ENCODE measurements at regions not wholly inside any gene's neighbourhood (a gene's known extent, or its start where the extent isn't known, plus 50 kb on each side); places are given as distances from the start of the nearest gene placed in this dataset.

DNA sequence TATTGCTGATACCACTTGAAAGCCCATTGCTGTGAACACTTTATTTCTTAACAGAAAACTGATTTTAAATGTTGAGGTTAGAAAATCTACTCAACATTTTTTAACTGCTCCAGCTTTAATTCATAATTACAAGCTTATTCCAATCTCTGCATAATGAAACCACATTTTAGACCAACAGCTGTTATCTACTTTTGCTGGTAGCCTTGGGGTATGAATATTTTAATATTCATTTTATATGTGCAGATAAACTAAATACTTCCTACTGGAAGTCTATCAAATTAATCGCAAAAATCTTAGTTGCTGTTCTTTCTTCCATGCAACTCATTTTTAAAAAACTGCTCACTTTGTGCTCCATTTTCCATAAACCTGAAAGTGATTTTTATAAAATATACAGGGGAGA is 189.3 kb upstream of the SLC35B3 start:
- no peak for DNase-seq (ENCODE audit: low spot score)

DNA sequence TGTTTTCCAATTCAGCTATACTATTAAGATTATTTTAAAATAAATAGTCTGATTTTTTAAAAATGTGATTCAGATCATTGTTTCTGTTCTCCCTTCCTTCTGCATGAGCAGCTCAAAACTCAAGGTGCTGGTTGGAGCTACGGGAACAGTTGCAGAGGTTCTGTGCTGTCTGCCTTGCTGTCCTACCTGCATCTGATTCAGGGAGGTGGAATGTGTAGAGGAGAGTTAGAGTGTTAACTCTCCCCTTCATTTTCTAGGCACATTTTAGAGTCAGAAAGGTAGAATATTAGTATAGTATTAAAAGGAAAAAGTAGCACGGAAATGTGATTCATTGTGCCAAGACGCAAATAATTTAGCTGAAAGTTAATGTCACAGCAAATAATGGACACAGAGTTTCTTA is 188.1 kb upstream of the SLC35B3 start:
- DNase-seq (ENCODE audit: low spot score): no peak

DNA sequence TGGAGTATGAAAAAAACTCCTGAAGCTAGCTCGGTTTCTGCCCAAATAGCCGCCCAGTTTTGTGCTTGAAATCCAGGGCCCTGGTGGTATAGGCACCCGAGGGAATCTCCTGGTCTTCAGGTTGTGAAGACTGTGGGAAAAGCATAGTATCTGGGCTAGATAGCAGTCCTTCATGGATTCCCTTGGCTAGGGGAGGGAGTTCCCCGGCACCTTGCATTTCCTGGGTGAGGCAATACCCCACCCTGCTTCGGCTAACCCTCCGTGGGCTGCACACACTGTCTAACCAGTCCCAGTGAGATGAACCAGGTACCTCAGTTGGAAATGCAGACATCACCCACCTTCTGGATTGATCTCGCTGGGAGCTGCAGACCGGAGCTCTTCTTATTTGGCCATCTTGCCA is 184.5 kb upstream of the SLC35B3 start:
- DNase-seq (ENCODE audit: low spot score): no peak

DNA sequence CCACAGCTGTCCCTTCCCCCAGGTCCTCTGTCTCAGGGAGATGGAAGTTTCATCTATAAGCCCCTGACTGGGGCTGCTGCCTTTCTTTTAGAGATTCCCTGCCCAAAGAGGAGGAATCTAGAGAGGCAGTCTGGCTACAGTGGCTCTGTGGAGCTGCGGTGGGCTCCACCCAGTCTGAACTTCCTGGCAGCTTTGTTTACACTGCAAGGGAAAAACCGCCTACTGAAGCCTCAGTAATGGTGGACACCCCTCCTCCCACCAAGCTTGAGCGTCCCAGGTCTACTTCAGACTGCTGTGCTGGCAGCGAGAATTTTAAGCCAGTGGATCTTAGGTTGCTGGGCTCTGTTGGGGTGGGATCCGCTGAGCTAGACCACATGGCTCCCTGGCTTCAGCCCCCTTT is 184.1 kb upstream of the SLC35B3 start:
- peak; percentile 50 for DNase-seq (ENCODE audit: low spot score)

DNA sequence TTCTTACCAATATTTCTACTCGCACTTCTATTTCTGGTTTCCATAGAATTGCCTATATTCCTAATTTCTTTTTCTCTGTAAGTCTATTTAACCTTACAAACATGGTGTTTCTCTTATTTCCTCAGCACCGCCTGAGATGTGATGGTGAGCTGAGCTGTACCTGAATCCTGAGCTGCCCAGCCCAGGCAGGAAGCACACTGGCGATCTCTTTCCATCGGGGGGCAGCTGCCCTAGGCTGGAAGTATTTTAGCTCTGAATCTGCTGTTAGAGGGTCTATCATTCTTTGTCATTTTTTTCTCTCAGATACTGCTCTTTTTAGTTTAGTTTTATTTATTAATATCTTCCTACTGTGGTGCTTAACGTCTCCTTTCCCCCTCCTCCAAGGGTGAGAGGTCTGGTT is 173.4 kb upstream of the SLC35B3 start:
- no peak for DNase-seq (ENCODE audit: low spot score)

DNA sequence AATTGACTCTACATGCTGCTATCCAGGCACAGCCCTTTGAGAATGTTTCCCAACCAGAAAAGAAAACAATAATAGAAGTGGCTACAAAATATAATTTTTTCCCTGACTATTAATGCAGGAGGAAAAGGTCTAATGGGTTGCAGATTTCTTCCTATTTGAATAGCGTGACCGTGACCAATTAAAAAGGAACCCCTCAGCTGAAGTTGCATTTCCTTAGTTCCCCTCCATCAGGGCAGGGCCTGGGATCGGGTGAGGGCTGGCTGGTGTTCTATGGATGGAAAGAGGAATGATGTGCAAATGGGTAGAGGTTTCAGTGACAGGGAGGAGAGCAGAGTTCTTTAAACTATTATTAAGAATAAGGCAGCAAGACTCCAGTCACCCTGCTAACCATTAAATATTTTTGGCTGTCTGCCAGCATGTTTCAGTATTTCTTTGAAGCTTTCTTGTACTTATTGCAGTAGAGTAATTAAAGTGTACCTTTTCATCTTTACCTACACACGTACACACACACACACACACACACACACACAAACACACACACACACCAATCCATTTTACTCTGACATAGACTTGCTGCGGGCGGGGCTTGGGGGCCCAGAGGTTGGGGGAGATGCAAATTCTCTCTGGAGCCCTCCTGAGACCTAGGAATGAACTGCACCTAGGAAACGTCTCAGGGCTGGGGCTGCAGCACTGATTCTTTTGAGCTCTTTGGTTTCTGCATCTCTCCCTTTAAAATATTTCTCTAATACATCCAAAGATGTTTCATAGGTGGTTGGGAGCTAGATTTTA is 154.8 kb upstream of the SLC35B3 start:
- DNase-seq (ENCODE audit: low spot score): peak; percentile 26

DNA sequence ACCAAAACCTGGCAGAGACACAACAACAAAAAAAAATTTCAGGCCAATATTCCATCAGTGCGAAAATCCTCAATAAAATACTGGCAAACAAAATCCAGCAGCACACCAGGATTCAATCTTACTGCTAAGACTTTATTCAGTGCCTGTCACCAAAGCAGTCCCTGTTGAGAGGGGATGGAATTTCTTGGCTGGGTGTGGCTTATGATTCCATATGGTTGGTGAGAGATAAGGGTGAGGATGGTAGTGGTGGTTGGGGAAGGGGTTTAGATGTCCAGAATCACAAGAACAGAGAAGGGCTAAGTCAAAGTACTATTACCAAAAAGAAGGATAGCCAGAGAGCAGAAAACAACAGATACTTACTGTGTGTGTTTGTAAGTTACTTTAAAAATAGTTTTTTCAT is 152.8 kb upstream of the SLC35B3 start:
- DNase-seq (ENCODE audit: low spot score): no peak

DNA sequence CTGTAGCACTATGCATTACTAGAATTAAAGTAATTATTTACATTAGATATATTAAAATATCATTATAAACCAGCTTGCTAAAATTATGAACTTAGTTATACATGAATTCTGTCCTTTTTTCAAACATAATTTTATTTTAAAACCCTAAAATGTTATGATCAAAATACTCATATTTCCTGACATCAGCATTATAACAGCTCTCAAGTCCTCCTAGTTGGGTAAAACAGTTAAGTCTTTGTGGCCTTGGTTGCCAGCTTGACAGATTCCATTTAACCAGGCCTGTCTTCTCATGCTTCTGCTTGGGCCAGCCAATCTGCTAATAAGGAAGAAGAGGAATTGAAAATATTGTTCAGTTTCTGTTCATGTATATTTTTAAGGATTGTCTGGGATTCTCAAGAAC is 147.9 kb upstream of the SLC35B3 start:
- DNase-seq (ENCODE audit: low spot score): no peak

DNA sequence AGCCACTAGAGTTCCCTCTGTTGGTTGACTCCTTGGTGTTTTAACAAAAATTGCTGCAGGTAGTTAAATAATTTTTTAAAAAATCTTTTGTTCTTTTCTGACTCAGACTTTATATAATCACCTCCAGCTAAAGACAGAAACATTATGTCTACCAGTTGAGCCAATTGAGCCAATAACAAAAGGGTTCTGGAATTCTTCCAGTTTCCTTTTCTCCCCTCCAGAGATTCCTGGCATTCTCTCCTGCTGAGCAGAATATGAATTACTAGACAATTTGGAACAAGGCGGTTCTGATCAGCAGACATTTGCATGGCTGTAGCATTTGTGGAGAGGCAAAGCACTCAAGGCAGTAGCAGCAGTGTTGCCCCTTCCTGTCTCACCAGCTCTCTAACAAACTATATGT is 144.0 kb upstream of the SLC35B3 start:
- DNase-seq (ENCODE audit: low spot score): no peak

DNA sequence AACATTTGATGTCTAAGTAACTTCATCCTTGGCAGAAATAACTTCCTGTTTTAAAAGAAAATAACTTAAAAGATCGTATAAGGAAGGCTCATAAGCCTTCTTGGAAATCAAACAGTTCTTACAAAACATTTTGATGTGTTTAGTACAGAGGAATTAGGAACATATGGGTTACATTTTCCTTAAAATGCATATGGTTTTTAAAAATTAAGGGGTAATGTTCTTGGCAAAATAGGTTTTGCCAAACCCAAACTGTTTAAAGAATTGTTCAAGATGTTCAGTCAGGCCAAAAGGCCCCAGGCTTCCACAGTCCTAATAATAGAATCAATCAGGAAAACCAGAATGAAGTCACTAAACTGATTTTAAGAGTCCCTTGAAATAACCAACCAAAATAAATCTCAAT is 142.7 kb upstream of the SLC35B3 start:
- no peak for DNase-seq (ENCODE audit: low spot score)

DNA sequence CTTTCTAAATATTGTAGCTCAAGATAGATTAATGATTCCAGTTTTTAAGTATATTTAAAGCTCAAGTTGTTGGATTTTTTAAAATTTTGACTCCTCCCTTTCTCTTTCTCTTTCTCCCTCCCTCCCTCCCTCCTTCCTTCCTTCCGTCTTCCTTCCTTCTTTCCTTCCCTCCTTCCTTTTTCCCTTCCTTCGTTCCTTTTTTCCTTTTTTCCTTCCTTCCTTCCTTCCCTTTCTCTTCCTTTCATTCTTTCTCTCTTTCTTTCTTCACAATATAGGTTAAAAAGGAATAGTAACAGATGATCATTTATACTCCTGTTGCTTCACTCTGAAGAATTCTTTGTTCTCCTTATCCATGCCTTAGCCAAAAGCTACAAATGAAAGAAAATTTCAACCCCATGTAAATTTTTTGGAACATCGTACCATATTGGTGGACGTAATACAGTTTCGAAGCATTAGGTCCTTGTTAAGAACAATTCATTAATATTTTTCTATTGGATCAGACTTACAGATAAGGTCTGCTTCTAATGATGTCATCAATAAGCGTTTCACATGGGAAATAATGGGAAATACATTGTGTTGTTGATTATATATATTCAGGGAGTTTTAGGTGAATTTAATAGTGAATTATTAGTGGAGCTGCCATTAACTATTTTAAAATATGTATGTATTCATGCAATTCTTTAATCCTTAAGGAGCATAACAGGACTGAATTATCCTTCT is 139.6 kb upstream of the SLC35B3 start:
- DNase-seq (ENCODE audit: low spot score): no peak

DNA sequence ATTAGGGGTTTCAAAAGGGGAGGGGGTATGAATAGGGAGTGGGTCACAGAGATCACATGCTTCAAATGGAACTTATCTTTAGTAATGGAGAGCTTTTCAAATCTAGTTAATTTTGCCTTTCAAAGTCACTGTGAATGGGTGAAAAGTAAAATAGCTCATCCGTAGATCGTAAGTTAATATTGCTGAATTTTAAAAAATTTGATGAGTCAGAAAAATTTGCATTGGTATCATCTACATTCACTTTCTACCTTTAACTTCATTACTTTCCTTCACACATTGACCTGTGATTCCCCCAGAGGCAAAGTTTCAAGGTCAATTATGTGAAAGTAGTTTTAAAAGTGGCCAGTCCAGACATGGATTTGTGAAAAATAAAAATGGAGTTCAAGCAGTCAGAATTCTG is 139.0 kb upstream of the SLC35B3 start:
- DNase-seq (ENCODE audit: low spot score): no peak

DNA sequence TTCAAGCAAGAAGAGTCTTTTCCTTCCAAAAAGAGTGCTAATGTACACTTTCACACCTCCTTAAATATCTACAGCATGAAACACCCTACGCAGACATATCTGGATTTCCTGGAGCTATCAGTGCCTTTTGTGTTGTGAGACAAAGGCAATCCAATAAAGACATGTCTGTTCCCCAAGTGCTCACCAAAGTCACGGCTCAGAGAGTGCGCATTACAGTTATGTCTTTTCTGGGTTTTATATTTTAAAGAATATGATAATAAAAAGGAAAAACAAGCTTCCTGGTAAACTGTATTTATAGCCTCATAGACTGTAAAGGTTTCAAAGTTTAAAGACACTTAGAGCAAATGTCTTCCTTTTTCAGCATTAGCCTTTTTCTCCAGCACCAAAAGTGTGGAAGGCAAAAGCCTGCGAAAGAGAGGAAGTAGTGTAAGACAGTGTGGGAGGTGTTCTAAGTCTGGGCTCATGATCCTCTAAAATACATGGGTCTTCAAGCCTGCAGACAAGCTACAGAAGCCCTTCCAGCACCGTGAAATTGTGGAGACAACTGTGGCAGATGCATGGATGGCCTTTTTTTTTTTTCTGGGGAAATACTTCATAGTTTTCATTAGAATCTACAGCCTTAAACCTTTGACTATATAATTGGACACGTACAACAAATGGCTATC is 135.0 kb upstream of the SLC35B3 start:
- DNase-seq (ENCODE audit: low spot score): no peak

DNA sequence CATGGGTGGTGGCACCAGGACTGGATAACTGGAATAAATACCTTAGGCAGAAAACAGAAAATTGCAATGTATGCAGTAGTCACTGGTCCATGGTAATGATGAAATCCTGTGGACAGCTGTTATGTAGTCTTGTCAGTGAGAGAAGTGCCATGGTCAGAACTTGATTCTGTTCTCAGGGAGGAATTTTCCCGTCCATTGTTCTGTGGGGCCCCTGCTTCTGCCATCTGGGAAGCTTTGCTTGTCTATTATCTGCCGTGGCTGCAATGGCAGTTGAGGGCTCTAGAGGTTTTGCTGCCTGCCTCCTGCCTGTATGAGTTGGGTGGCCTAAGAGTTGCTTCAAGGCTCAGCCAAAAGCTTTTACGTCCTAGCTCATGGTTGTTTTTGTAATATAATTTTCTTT is 126.8 kb upstream of the SLC35B3 start:
- no peak for DNase-seq (ENCODE audit: low spot score)

DNA sequence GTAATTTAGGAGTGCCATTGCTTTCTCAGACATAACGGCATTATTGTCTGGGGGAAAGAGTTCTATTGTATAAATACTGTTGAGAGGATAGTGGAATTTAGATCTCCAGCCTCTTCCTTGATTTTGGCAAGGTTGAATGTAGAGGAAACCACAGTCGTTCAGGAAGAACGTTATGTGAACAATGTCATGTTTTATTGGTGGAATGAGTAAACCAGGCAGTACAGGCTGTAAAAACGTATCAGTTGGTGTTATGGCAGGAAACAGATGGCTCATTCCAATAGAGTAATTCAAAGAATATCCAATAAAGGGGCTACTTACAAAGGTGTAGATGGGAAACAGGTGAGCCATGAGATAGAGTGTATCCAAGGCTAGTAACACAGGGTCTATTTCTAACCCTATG is 123.6 kb upstream of the SLC35B3 start:
- no peak for DNase-seq (ENCODE audit: low spot score)

DNA sequence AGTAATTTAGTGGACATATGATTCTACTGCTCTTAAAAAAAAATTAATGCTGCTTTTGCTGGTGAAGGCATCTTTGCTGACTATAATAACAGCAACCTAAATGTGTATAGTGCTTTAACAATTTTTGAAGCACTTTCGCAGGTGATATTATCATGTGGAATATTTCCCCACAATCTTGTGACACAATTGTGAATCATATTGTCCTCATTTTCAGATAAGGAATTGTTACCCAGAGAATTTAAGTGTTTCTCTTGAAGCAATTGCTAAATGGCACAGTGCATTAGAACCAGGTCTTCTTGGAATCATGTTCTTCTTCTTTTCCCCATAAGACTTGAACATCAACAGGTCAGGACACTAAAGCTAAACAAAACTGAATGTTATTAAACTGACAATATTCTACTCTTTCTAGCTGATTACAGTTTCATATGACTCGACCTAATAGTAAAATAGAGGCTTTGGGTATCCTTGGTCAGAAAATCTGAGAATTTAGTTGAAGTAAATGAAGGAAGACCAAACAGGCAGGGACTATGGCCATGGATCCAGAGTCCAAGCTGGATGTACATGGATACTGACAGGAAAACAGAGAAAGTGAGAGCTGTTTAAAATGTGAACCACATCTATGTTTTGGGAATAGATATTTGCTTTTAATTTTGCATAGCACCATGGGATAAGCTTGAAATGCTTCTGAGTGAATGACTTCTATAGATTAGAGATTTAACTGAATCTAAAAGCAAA is 121.8 kb upstream of the SLC35B3 start:
- no peak for DNase-seq (ENCODE audit: low spot score)

DNA sequence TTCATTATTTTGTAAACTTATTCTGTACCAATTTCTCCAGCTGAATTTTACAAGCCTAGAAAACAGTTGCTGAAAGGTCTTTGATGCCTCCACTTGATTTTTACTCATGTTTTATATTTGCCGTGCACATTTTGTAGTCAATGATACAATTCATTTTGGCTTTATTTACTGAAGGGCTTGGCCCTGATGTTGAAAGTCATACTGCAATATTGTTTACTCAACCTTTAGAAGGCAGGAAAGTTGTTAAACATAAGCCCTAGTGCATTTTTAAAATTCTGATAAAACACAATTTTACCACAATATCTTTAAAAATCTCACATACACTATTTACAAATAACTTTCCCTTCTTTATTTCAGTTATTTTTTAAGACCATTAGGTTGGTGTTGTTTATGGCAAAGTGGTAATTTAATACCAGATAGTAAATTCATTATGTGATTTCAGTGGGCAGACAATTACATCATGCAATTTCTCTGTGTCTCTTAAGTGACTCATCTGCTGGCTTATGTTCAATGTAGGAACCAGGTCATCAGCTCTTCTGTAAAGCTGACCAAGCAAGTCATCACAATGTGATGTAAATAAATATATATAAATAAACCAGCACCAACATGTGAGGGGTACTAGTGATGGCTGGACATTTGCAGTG is 121.1 kb upstream of the SLC35B3 start:
- DNase-seq (ENCODE audit: low spot score): no peak

DNA sequence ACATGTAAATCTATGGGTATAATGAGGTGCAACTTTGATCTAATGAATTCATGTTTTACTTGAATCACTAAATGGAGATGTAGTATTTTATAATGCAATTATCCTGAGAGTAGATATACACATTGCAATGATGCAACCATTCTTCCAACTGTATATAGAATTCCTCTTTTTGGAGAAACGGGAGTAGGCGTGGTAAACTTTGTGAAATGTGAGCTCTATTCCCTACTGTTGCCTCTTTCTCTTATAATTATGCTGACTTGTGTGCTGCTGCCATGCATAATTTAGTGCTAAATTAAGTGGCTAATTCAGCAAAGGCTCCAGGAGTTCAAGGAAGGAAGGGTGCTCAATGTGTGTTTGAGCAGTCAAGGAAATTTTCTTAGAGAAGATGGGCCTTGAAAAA is 116.6 kb upstream of the SLC35B3 start:
- DNase-seq (ENCODE audit: low spot score): no peak

DNA sequence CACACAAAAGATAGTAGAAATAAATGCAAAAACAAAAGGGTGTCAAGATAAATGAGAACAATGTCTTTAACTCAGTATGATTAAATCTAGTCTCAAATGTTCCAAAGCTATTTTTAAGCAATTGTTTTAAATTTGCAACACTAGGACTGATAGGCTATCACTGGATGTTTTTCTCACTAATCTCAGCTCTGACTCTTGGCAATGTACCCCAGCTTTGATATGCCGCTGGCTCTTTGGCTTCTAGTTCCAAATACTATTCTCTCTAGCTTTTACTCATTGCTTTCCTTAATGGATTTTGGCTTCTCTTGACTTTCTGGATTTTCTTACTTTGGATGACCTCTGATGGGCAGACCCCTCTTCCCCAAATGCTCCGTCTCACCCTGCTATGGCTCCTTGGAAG is 116.0 kb upstream of the SLC35B3 start:
- no peak for DNase-seq (ENCODE audit: low spot score)

DNA sequence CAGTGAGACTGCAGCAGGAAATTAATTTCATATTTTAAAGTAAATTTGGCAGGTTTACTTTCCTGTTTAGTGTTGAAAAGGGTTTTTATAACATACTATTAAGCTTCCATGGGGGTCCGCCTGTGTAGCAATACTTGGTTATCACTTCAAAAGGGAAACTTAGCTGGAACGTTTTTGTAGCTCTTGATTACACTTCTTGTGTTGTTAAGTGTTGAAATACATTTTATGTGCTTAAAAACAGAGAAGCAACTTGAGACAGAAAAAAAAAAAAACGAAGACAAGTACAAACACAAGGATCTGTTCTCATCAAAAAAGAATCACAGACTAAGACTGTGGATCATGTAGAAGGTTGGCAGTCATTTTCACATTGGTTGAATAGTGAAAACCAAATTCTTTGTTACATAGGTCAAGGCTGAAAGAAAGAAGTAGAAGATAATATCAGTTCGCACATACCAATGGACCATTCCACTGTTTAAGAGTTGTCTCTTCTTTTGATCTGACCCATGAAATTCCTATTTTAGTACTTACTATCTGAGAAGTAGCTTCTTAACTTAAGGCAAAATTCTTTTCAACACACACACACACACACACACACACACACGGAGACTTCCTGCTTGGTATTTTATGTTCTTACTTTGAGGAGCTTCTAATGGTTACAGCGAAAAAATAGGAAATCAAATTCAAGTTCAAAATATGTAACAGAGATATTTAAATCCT is 113.9 kb upstream of the SLC35B3 start:
- DNase-seq (ENCODE audit: low spot score): no peak

DNA sequence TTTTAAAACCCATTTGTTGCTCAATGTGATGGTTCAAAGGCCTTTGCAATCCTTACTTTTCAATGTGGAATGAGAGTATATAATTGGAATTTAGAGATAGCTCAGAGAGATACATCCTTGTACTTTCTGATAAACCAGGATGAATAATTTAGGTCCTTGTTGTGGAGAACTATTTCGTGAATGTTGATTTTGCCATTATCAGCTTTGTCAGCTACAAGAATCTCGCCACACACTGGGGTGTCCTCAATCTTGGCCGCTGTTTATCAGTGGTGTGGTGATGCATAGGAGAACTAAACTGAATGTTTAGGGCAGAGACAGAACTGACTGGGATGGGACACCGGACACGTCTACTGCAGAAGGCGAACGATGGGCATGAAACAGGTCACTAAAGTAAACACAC is 111.2 kb upstream of the SLC35B3 start:
- DNase-seq (ENCODE audit: low spot score): no peak

All from HT-29 (cell line).